Endometrial microvascular endothelial cells (primary cell): ENCODE measurements at regions not wholly inside any gene's neighbourhood (a gene's known extent, or its start where the extent isn't known, plus 50 kb on each side); places are given as distances from the start of the nearest gene placed in this dataset.

Experiments
- in situ Hi-C: cut with HindIII; loops from 2 replicates; pipeline ENCODE4 v1.10.0; 2017; ENCODE audit warnings: low sequenced_read_pairs, low pct_unique_long_range_greater_than_20kb; ENCODE audit errors: inconsistent ontology term

GRCh38 chr1:89770391-89770790, 50.4 kb upstream of the LRRC8D start:
- in situ Hi-C loops = loop anchor here (25.0 kb wide), 1 partner anchor 283 kb away; no protein-coding TSS in a partner anchor
